Amniotic stem cell (primary cell): ENCODE measurements at regions not wholly inside any gene's neighbourhood (a gene's known extent, or its start where the extent isn't known, plus 50 kb on each side); places are given as distances from the start of the nearest gene placed in this dataset.
A peak's percentile ranks its signal among the peaks of the same experiment; 100 is the strongest.

Source experiments
- DNase-seq: peaks from one replicate; lab custom pipeline; 2025; lab: John Stamatoyannopoulos, UW

DNA sequence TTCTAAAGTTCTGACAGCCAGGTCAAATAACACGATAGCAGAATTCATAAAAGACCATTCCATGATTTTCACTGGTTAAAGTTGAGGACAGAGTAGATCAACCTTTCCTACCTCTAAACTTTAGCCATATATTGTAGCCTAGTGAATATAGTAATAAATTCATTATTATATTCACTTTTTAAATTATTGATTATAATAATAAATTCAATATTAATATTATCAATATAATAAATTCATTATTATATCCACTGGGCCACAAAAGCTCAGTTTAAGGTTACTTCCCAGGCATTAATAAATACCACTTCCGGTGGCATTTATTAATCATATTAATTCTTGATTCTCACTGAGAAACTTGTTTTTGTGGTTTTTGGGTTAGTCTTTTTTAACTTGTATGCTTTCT is 85.7 kb upstream of the GPC6 start:
- no peak for DNase-seq

- DNase-seq, result no peak
Measured at GRCh38 chr13:93144031-93144430, 82.6 kb upstream of the GPC6 start.

DNA sequence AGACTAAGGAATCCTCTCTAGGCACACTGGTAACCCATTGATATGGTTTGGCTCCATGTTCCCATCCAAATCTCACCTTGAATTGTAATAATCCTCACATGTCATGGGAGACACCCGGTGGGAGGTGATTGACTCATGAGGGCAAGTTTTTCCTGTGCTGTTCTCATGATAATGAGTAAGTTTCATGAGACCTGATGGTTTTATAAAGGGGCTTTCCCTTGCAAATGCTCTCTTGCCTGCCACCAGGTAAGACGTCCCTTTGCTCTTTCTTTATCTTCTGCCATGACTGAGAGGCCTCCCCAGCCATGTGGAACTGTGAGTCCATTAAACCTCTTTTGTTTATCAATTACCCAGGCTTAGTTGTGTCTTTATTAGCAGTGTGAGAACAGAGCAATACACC is 81.4 kb upstream of the GPC6 start:
- no peak for DNase-seq

GRCh38 chr13:93146584-93147297 is 79.9 kb upstream of the GPC6 start:
- DNase-seq, result no peak

DNA sequence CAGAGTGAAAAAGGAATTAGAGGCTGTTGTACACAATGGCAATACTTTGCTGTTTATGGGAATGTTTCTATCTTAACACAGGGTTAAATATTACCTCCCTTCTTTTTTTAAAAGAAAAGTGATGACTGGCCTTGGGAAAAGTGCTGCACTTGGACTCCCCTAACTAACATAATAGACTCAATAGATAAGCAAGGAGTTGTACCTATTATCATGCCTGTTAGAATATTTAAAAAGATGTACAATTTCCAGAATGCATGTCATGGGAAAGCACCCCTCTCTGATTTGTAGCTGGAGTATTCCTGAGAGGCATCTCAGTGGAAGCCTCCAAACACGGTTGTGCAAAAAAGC is 79.3 kb upstream of the GPC6 start:
- no peak for DNase-seq

GRCh38 chr13:93147946-93148345 is 78.7 kb upstream of the GPC6 start:
- no peak for DNase-seq

- peak; percentile 6 for DNase-seq
Measured at GRCh38 chr13:93151277-93151676, 75.3 kb upstream of the GPC6 start.

- DNase-seq, result no peak
Measured at GRCh38 chr13:93158565-93158964, 68.0 kb upstream of the GPC6 start.

DNA sequence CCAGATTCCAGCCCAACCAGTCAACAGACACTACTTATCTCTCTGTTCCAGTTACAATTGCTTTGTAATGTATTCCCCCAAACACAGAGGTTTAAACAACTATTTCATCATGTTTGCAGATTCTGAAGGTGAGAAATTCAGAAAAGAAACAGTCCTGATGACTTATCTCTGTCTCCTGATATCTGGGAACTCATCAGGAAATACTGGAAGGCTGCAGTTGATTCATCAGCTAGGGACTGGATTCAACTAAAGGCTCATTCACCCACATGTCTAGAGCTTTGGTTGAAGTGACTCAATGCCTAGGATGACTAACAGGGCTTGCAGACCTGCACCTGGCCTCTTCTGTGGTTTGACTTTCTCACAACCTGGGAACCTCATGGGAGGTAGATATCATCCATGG is 56.6 kb upstream of the GPC6 start:
- no peak for DNase-seq

DNA sequence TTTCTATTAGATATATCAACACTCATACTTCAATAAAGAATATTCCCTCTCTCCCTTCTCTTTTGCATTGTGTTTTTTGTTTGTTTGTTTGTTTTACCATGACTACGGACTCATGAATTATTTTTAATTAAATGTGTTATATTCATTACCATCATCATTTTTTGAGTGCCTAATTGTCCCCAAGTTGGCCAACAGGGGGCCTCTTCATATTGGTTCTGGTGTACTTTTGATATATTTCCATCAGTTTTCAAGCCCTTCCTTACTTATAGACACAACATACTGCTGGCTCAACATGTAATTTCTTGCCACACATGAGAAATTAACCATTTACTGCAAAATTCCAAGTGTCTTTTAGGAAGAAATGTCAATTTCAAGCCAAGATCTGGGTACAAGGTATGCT is 54.5 kb upstream of the GPC6 start:
- no peak for DNase-seq

DNA sequence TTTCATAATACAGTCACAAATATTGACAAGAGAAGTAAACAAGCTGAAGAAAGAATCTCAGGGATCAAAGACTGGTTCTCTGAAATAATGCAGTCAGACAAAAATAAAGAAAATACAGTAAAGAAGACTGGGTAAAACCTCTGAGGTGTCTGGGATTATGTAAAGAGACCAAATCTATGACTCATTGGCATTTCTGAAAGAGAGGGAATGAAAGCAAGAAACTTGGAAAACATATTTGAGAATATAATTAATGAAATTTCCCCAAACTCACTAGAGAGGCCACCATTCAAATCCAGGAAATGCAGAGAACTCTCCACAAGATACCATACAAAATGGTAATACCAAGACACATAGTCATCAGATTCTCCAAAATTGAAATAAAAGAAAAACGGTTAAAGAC is 53.0 kb upstream of the GPC6 start:
- no peak for DNase-seq

DNA sequence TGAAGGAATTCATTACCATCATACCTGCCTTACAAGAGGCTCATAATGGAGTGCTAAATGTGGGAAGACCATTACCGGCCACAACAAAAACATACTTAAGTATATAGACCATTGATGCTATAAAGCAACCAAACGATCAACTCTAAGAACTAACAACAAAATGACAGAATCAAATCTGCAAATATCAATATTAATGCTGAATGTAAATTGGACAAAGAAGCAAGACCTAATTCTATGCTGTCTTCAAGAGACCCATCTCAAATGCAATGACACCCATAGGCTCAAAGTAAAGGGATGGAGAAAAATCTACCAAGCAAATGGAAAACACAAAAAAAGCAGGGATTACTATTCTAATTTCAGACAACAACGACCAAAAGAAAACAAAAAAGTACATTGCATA is 52.3 kb upstream of the GPC6 start:
- DNase-seq, result no peak
